H1 (cell line): ENCODE measurements at regions not wholly inside any gene's neighbourhood (a gene's known extent, or its start where the extent isn't known, plus 50 kb on each side); places are given as distances from the start of the nearest gene placed in this dataset.

Source experiments
- CTCF ChIA-PET: fragments of 300-600 bp; sonication (Branson Sonifier 250); formaldehyde crosslinking; loops from one replicate; lab custom pipeline; 2021; ENCODE audit not compliant: partially characterized antibody; lab: Charles Lee
- POLR2A ChIA-PET: fragments of 300-600 bp; sonication (Branson Sonifier 250); formaldehyde crosslinking; loops from one replicate; lab custom pipeline; 2021; ENCODE audit warnings: inconsistent platforms; ENCODE audit not compliant: partially characterized antibody; lab: Charles Lee
- DNase-seq, 2 experiments: peaks; one replicate each; pipeline versions ENCODE4 v3.0.0 to v3.0.0-alpha.2; 2010 to 2022; ENCODE audit warnings: low spot score in 2 of 2, low read depth in 1 of 2, mixed read lengths in 1 of 2
- FAIRE-seq: peaks from 2 replicates; lab custom pipeline; 2011; peaks lifted over from hg19 to GRCh38; lab: Jason Lieb, UNC
- H2AFZ ChIP-seq: 2 replicates; pipeline ENCODE4 v1.8.1; 2012; ENCODE audit warnings: low read length, inconsistent platforms
- H2AK5ac ChIP-seq: 2 replicates; pipeline ENCODE4 v1.6.1; 2013; ENCODE audit warnings: low read depth, low read length
- H2BK120ac ChIP-seq: replicated peaks from 2 replicates; pipeline ENCODE3; 2013; ENCODE audit warnings: low read depth, low read length, inconsistent platforms
- H2BK12ac ChIP-seq: 2 replicates; pipeline ENCODE4 v1.6.1; 2013; ENCODE audit warnings: low read depth, low read length
- H2BK15ac ChIP-seq: 2 replicates; pipeline ENCODE4 v1.6.1; 2013; ENCODE audit warnings: low read length
- H2BK20ac ChIP-seq: 2 replicates; pipeline ENCODE4 v1.6.1; 2013; ENCODE audit warnings: low read length
- H2BK5ac ChIP-seq: 2 replicates; pipeline ENCODE4 v1.6.1; 2013; ENCODE audit warnings: low read depth, low read length
- H3K14ac ChIP-seq: 2 replicates; pipeline ENCODE4 v1.6.1; 2013; ENCODE audit warnings: inconsistent platforms; ENCODE audit not compliant: insufficient read length
- H3K18ac ChIP-seq: 2 replicates; pipeline ENCODE4 v1.6.1; 2013; ENCODE audit warnings: low read length; ENCODE audit errors: extremely low read depth
- H3K23ac ChIP-seq: 2 replicates; pipeline ENCODE4 v1.6.1; 2013; ENCODE audit warnings: inconsistent platforms; ENCODE audit not compliant: insufficient read length
- H3K23me2 ChIP-seq: 2 replicates; pipeline ENCODE4 v1.6.1; 2013; ENCODE audit warnings: low read depth, low read length
- H3K27ac ChIP-seq: 2 replicates; pipeline ENCODE4 v1.6.1; 2011; ENCODE audit warnings: low read depth, low read length, inconsistent platforms
- H3K27me3 ChIP-seq, 4 experiments: replicated peaks in 1 of 4; 1 replicate in 1 of 4; 2 replicates in 3 of 4; pipeline versions ENCODE4 v1.6.1 to v1.8.1; 2011 to 2013; ENCODE audit warnings: low read length in 3 of 4, mild to moderate bottlenecking in 3 of 4, inconsistent platforms in 2 of 4, mixed read lengths in 2 of 4, moderate library complexity in 1 of 4; ENCODE audit not compliant: control insufficient read depth in 3 of 4, insufficient read depth in 3 of 4; ENCODE audit errors: extremely low read depth in 1 of 4
- H3K36me3 ChIP-seq, 4 experiments: 2 replicates each; pipeline versions ENCODE4 v1.6.1 to v1.8.1; 2011 to 2013; ENCODE audit warnings: mild to moderate bottlenecking in 4 of 4, low read length in 3 of 4, moderate library complexity in 2 of 4, control low read depth in 1 of 4, inconsistent platforms in 1 of 4; ENCODE audit not compliant: insufficient read depth in 4 of 4, control insufficient read depth in 2 of 4
- H3K4ac ChIP-seq: replicated peaks from 2 replicates; pipeline ENCODE3; 2013; ENCODE audit warnings: low read length, low read depth, mixed read lengths, inconsistent platforms; ENCODE audit not compliant: insufficient read length
- H3K4me1 ChIP-seq, 4 experiments: replicated peaks in 1 of 4; 1 replicate in 1 of 4; 2 replicates in 3 of 4; pipeline versions ENCODE4 v1.6.1 to v1.8.1; 2011 to 2013; ENCODE audit warnings: low read length in 3 of 4, inconsistent platforms in 2 of 4, mixed read lengths in 1 of 4; ENCODE audit not compliant: insufficient read depth in 4 of 4, control insufficient read depth in 3 of 4
- H3K4me2 ChIP-seq, 2 experiments: 2 replicates each; pipeline versions ENCODE4 v1.6.1 to v1.8.1; 2011 to 2013; ENCODE audit warnings: low read depth in 2 of 2, low read length in 2 of 2, control low read depth in 1 of 2, inconsistent platforms in 1 of 2, mild to moderate bottlenecking in 1 of 2; ENCODE audit not compliant: insufficient read depth in 1 of 2
- H3K4me3 ChIP-seq, 4 experiments: fragments of 200-600, 300-600 bp in 1 of 4; sonication (generic), shearing (Covaris generic), sonication (Bioruptor Twin) in 1 of 4; 2 replicates each; pipeline versions ENCODE4 v1.5.1 to v1.8.1; 2011 to 2016; ENCODE audit warnings: low read length in 4 of 4, low read depth in 3 of 4, control low read depth in 2 of 4, inconsistent platforms in 2 of 4, mild to moderate bottlenecking in 2 of 4, mixed read lengths in 1 of 4, moderate library complexity in 1 of 4; ENCODE audit not compliant: insufficient read depth in 2 of 4; ENCODE audit errors: extremely low read depth in 1 of 4
- H3K56ac ChIP-seq: replicated peaks from 2 replicates; pipeline ENCODE3; 2013; ENCODE audit warnings: low read depth, mild to moderate bottlenecking, mixed read lengths, low read length, inconsistent platforms; ENCODE audit not compliant: insufficient read length
- H3K79me1 ChIP-seq: 2 replicates; pipeline ENCODE4 v1.6.1; 2013; ENCODE audit warnings: low read depth, low read length, control low read depth
- H3K79me2 ChIP-seq, 2 experiments: 2 replicates each; pipeline versions ENCODE4 v1.6.1 to v1.8.1; 2012 to 2013; ENCODE audit warnings: low read length in 2 of 2, mild to moderate bottlenecking in 2 of 2, inconsistent platforms in 1 of 2; ENCODE audit not compliant: insufficient read depth in 2 of 2, control insufficient read depth in 1 of 2
- H3K9ac ChIP-seq, 4 experiments: replicated peaks in 1 of 4; 1 replicate in 1 of 4; 2 replicates in 3 of 4; pipeline versions ENCODE4 v1.6.1 to v1.8.1; 2011 to 2013; ENCODE audit warnings: low read depth in 3 of 4, low read length in 3 of 4, control low read depth in 2 of 4, mild to moderate bottlenecking in 2 of 4, moderate library complexity in 2 of 4, inconsistent platforms in 1 of 4; ENCODE audit errors: extremely low read depth in 1 of 4
- H3K9me3 ChIP-seq, 2 experiments: 2 replicates each; pipeline versions ENCODE4 v1.6.1 to v1.8.1; 2012 to 2013; ENCODE audit warnings: mild to moderate bottlenecking in 2 of 2, moderate library complexity in 2 of 2, control low read depth in 1 of 2, inconsistent platforms in 1 of 2, low read depth in 1 of 2, low read length in 1 of 2, mixed read lengths in 1 of 2; ENCODE audit not compliant: insufficient read depth in 2 of 2
- H4K20me1 ChIP-seq, 2 experiments: replicated peaks in 1 of 2; 2 replicates each; pipeline versions ENCODE3 to v1.8.1; 2011 to 2013; ENCODE audit warnings: inconsistent platforms in 2 of 2, low read length in 2 of 2, mild to moderate bottlenecking in 1 of 2; ENCODE audit not compliant: insufficient read depth in 2 of 2, control insufficient read depth in 1 of 2
- H4K5ac ChIP-seq: 2 replicates; pipeline ENCODE4 v1.6.1; 2013; ENCODE audit warnings: low read length, low read depth, mixed read lengths, inconsistent platforms; ENCODE audit not compliant: insufficient read length
- H4K8ac ChIP-seq: 2 replicates; pipeline ENCODE4 v1.8.0; 2013; ENCODE audit warnings: mild to moderate bottlenecking, moderate library complexity, low read length, inconsistent platforms; ENCODE audit not compliant: insufficient read depth; ENCODE audit errors: extremely low read depth
- H4K91ac ChIP-seq: replicated peaks from 2 replicates; pipeline ENCODE3; 2013; ENCODE audit warnings: low read length, mixed read lengths, inconsistent platforms; ENCODE audit not compliant: insufficient read length
- FOSL1 ChIP-seq: IDR thresholded peaks from 2 replicates; pipeline ENCODE4 v1.6.1; 2011; ENCODE audit warnings: mild to moderate bottlenecking, low read depth, low read length, moderate library complexity; ENCODE audit not compliant: insufficient read depth
- RBBP5 ChIP-seq: IDR thresholded peaks from 2 replicates; pipeline ENCODE4 v1.7.1; 2012; ENCODE audit warnings: low read depth, mild to moderate bottlenecking, inconsistent platforms, low read length, moderate library complexity, borderline replicate concordance
- WGBS, 2 experiments: shearing (Covaris generic) in 1 of 2; methylation state at CpG; one replicate each; pipeline versions ENCODE4 v1.1.6 to v1.1.7; 2013 to 2015; ENCODE audit warnings: low lambda C conversion rate in 2 of 2, mixed read lengths in 2 of 2, inconsistent platforms in 1 of 2, low coverage in 1 of 2, missing lambda C conversion rate in 1 of 2; ENCODE audit not compliant: insufficient replicate concordance in 2 of 2, insufficient coverage in 1 of 2, insufficient read length in 1 of 2; ENCODE audit errors: extremely low coverage in 1 of 2, missing lambda C conversion rate in 1 of 2; 5-methylcytosine and 5-hydroxymethylcytosine counted together

DNA sequence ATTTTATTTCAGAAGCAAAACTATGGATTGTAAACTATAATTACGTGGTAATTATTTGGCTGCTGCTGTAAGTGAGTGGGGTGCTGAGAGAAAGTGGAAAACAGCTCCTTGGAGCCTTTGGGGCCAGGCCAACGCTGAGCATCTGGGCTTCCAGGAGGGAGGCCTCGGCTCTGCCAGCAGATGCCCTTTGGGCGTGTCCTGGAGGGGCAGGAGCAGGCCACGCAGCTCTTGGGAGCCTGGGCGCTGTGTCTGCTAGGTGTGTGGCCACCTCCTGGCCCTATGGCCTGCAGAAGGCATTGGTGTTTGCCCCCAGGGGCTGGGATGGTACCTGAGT, 423.3 kb downstream of the GLRX3 start:
- Histone ChIP-seq H3K4me2 (no peak overlapping the region), H3K4ac (no peak overlapping the region), H4K5ac (no peak overlapping the region), H4K20me1 (no peaks in the 10 kb centered on the region), H3K56ac (no peak overlapping the region), H3K18ac (no peak overlapping the region), H2AFZ (no peak overlapping the region), H2AK5ac (no peak overlapping the region), H3K23ac (no peak overlapping the region), H3K9me3 (no peaks in the 10 kb centered on the region), H3K79me1 (no peaks in the 10 kb centered on the region), H3K9ac (no peak overlapping the region), H2BK5ac (no peak overlapping the region), H3K27ac (no peak overlapping the region), H2BK20ac (no peak overlapping the region), H3K14ac (no peak overlapping the region), H2BK15ac (no peak overlapping the region), H4K91ac (no peak overlapping the region), H2BK12ac (no peak overlapping the region), H3K4me1 (no peaks in the 10 kb centered on the region), H4K8ac (no peak overlapping the region), H3K79me2 (no peaks in the 10 kb centered on the region), H3K36me3 (no peaks in the 10 kb centered on the region), H3K23me2 (no peaks in the 10 kb centered on the region), H3K4me3 (no peak overlapping the region), H3K27me3 (no peaks in the 10 kb centered on the region), H2BK120ac (no peak overlapping the region)
- CTCF ChIA-PET = interaction anchor here (0.6 kb wide), 1 partner anchor 10 kb away, joined by 3 read pairs; no protein-coding TSS in a partner anchor
- FAIRE-seq (no peak), DNase-seq (peak in 1 of 2 experiments; percentile 33)
- WGBS, 2 experiments = 92% methylated on average over 6 of the region's 6 CpGs; no CpG with 5 or more reads in 1 of the 2 experiments
- TF ChIP-seq RBBP5 = no peak
- TF ChIP-seq FOSL1 = no peak
- POLR2A ChIA-PET = no interaction called here
